Suprapubic skin (tissue), 4 donors: ENCODE measurements at regions not wholly inside any gene's neighbourhood (a gene's known extent, or its start where the extent isn't known, plus 50 kb on each side); places are given as distances from the start of the nearest gene placed in this dataset.
"Not testable (repeated sequence)": the region's sequence is repeated elsewhere in the genome, so short reads cannot be mapped to it uniquely, and the experiment has no call there.

ENCODE experiments used
- DNase-seq, 2 donors: peaks; one replicate each; pipeline ENCODE4 v3.0.0-alpha.2; 2019; ENCODE audit warnings: low spot score in 2 of 2
- H3K27ac ChIP-seq: fragments of 200-600 bp; sonication (generic); one replicate; pipeline ENCODE4 v1.5.1; 2019
- H3K27me3 ChIP-seq: fragments of 200-600 bp; sonication (generic); one replicate; pipeline ENCODE4 v1.5.1; 2019
- H3K36me3 ChIP-seq: fragments of 200-600 bp; sonication (generic); one replicate; pipeline ENCODE4 v1.5.1; 2019
- H3K4me1 ChIP-seq: fragments of 200-600 bp; sonication (generic); one replicate; pipeline ENCODE4 v1.5.1; 2019
- H3K4me3 ChIP-seq: fragments of 200-600 bp; sonication (generic); one replicate; pipeline ENCODE4 v1.5.1; 2019; ENCODE audit warnings: mild to moderate bottlenecking
- H3K9me3 ChIP-seq: fragments of 200-600 bp; sonication (generic); one replicate; pipeline ENCODE4 v1.5.1; 2019
- CTCF ChIP-seq, 2 donors: fragments of 200-600 bp in 1 of 2; fragments of 450-650 bp in 1 of 2; sonication (generic) in 1 of 2; IDR thresholded peaks; one replicate each; pipeline ENCODE4 v1.5.1; 2016 to 2019; ENCODE audit warnings: antibody characterized with exemption in 2 of 2, mild to moderate bottlenecking in 1 of 2, moderate library complexity in 1 of 2
- EP300 ChIP-seq: sonication (generic); formaldehyde crosslinking; IDR thresholded peaks from one replicate; pipeline ENCODE4 v1.6.1; 2017; ENCODE audit warnings: antibody characterized with exemption
- POLR2A ChIP-seq, 2 donors: fragments of 450-650 bp; IDR thresholded peaks; one replicate each; pipeline ENCODE4 v1.6.1; 2017; ENCODE audit warnings: antibody characterized with exemption in 2 of 2, mild to moderate bottlenecking in 2 of 2, moderate library complexity in 2 of 2
- POLR2AphosphoS5 ChIP-seq, 3 donors: sonication (generic); formaldehyde crosslinking; IDR thresholded peaks; one replicate each; pipeline ENCODE4 v1.6.1; 2017; ENCODE audit warnings: antibody characterized with exemption in 3 of 3
- WGBS: methylation state at CpG from one replicate; pipeline ENCODE4 v1.1.5; 2018; 5-methylcytosine and 5-hydroxymethylcytosine counted together

- Histone ChIP-seq H3K36me3 (no peaks in the 10 kb centered on the region), H3K4me1 (no peaks in the 10 kb centered on the region), H3K27ac (no peak overlapping the region), H3K9me3 (no peaks in the 10 kb centered on the region), H3K4me3 (no peak overlapping the region), H3K27me3 (no peaks in the 10 kb centered on the region)
- whole genome bisulfite sequencing = 94% methylated on average over 1 of the region's 1 CpG
- DNase-seq = no peak
- no peak for TF ChIP-seq POLR2A (IDR thresholded peaks at IDR 0.05)
- TF ChIP-seq POLR2AphosphoS5 (IDR thresholded peaks at IDR 0.05) = no peak
- TF ChIP-seq CTCF (IDR thresholded peaks at IDR 0.05) = no peak
- no peak for TF ChIP-seq EP300
These were observed 229.2 kb upstream of the TFPI start for GRCh38 chr2:187783446-187783845.

GRCh38 chr2:187784138-187784537 lies 229.9 kb upstream of the TFPI start:
- H3K27me3 ChIP-seq, H3K36me3 ChIP-seq, DNase-seq, H3K4me1 ChIP-seq, H3K9me3 ChIP-seq, H3K4me3 ChIP-seq, H3K27ac ChIP-seq: not testable (repeated sequence)
- WGBS = 63% methylated on average over 3 of the region's 3 CpGs

- Histone ChIP-seq H3K27ac (no peak overlapping the region), H3K4me1 (no peaks in the 10 kb centered on the region), H3K9me3 (no peaks in the 10 kb centered on the region), H3K36me3 (no peaks in the 10 kb centered on the region), H3K27me3 (no peaks in the 10 kb centered on the region), H3K4me3 (no peak overlapping the region)
- DNase-seq = no peak
- no peak for TF ChIP-seq POLR2A (IDR thresholded peaks at IDR 0.05)
- no peak for TF ChIP-seq EP300
- no peak for TF ChIP-seq CTCF (IDR thresholded peaks at IDR 0.05)
- TF ChIP-seq POLR2AphosphoS5 (IDR thresholded peaks at IDR 0.05) = no peak
- 95% methylated on average over 5 of the region's 5 CpGs for WGBS
These were observed 245.4 kb upstream of the TFPI start for GRCh38 chr2:187799601-187800000.

GRCh38 chr2:187803816-187804215 lies 249.6 kb upstream of the TFPI start:
- no peaks in the 10 kb centered on the region for H3K36me3 ChIP-seq
- TF ChIP-seq POLR2AphosphoS5 (IDR thresholded peaks at IDR 0.05) = no peak
- TF ChIP-seq CTCF (IDR thresholded peaks at IDR 0.05) = no peak
- TF ChIP-seq POLR2A (IDR thresholded peaks at IDR 0.05) = no peak
- no peak for TF ChIP-seq EP300
- H3K9me3 ChIP-seq = no peaks in the 10 kb centered on the region
- DNase-seq = no peak
- H3K4me1 ChIP-seq = no peaks in the 10 kb centered on the region
- no peak overlapping the region for H3K4me3 ChIP-seq
- H3K27ac ChIP-seq = no peak overlapping the region
- no peaks in the 10 kb centered on the region for H3K27me3 ChIP-seq
- WGBS = 73% methylated on average over 4 of the region's 4 CpGs

- H3K36me3 ChIP-seq = no peaks in the 10 kb centered on the region
- H3K27me3 ChIP-seq = no peaks in the 10 kb centered on the region
- no peak overlapping the region for H3K4me3 ChIP-seq
- no peak overlapping the region for H3K27ac ChIP-seq
- no peak for DNase-seq
- no peaks in the 10 kb centered on the region for H3K4me1 ChIP-seq
- WGBS = 85% methylated on average over 3 of the region's 3 CpGs
- TF ChIP-seq POLR2A (IDR thresholded peaks at IDR 0.05) = no peak
- no peak for TF ChIP-seq POLR2AphosphoS5 (IDR thresholded peaks at IDR 0.05)
- no peak for TF ChIP-seq CTCF (IDR thresholded peaks at IDR 0.05)
- no peak for TF ChIP-seq EP300
- no peaks in the 10 kb centered on the region for H3K9me3 ChIP-seq
These were observed 260.9 kb upstream of the TFPI start for GRCh38 chr2:187815113-187815512.

GRCh38 chr2:187819624-187820023 lies 265.4 kb upstream of the TFPI start:
- 89% methylated on average over 1 of the region's 1 CpG for WGBS
- Histone ChIP-seq H3K27me3 (no peaks in the 10 kb centered on the region), H3K9me3 (no peaks in the 10 kb centered on the region), H3K4me1 (no peaks in the 10 kb centered on the region), H3K36me3 (no peaks in the 10 kb centered on the region), H3K27ac (no peak overlapping the region), H3K4me3 (no peak overlapping the region)
- no peak for TF ChIP-seq EP300
- TF ChIP-seq POLR2AphosphoS5 (IDR thresholded peaks at IDR 0.05) = no peak
- DNase-seq = no peak
